K562 (cell line): ENCODE measurements at regions not wholly inside any gene's neighbourhood (a gene's known extent, or its start where the extent isn't known, plus 50 kb on each side); places are given as distances from the start of the nearest gene placed in this dataset.
"Not testable (repeated sequence)": the region's sequence is repeated elsewhere in the genome, so short reads cannot be mapped to it uniquely, and the experiment has no call there.

Experiments
- ATAC-seq: fragments of 200-7000 bp; cut with Tn5 transposase; 3 replicates; pipeline ENCODE4 v1.9.1; 2020; ENCODE audit warnings: moderate library complexity
- BruUV-seq: library from RNA; stranded (reverse); fragments of 400-500 nt; replicated peaks from 2 replicates; lab custom pipeline; 2021; lab: Mats Ljungman, UMichigan
- CTCF ChIA-PET: fragments of 300-600 bp; formaldehyde crosslinking; extraction: SDS; loops from one replicate; lab custom pipeline; 2021; ENCODE audit warnings: low intra/inter-chr PET ratio; lab: Yijun Ruan, JAX
- POLR2A ChIA-PET: fragments of 300-600, 350-650 bp; sonication (Branson Sonifier 250); formaldehyde crosslinking; extraction: SDS; loops from one replicate; lab custom pipeline; 2021; ENCODE audit warnings: antibody characterized with exemption, inconsistent platforms; lab: Yijun Ruan, JAX
- DNase-seq, 4 experiments: peaks; one replicate each; pipeline versions ENCODE4 v3.0.0 to v3.0.0-alpha.2; 2011 to 2018; ENCODE audit warnings: low spot score in 3 of 4, mixed read lengths in 3 of 4; ENCODE audit errors: extremely low read depth in 1 of 4
- FAIRE-seq: peaks from 2 replicates; lab custom pipeline; 2011; peaks lifted over from hg19 to GRCh38; lab: Jason Lieb, UNC
- H2AFZ ChIP-seq: 2 replicates; pipeline ENCODE4 v1.6.0; 2011; ENCODE audit warnings: low read depth, low read length, control low read depth, inconsistent platforms
- H3K27ac ChIP-seq: fragments of 200-600 bp; 3 replicates; pipeline ENCODE4 v1.8.0; 2011; ENCODE audit warnings: low read depth, mild to moderate bottlenecking, control low read depth, inconsistent platforms, low read length, moderate library complexity, mixed read lengths; ENCODE audit errors: extremely low read depth
- H3K27me3 ChIP-seq, 2 experiments: fragments of 300-600 bp in 1 of 2; 2 replicates in 1 of 2; 3 replicates in 1 of 2; pipeline versions ENCODE4 v1.6.0 to v1.8.0; 2011; ENCODE audit warnings: inconsistent platforms in 2 of 2, low read length in 2 of 2, mild to moderate bottlenecking in 1 of 2, mixed read lengths in 1 of 2, moderate library complexity in 1 of 2; ENCODE audit not compliant: control insufficient read depth in 2 of 2, insufficient read depth in 2 of 2
- H3K36me3 ChIP-seq: fragments of 300-600 bp; 3 replicates; pipeline ENCODE4 v1.8.0; 2011; ENCODE audit warnings: mild to moderate bottlenecking, low read length, inconsistent platforms; ENCODE audit not compliant: control insufficient read depth, insufficient read depth
- H3K4me1 ChIP-seq, 2 experiments: fragments of 200-600 bp in 1 of 2; replicated peaks in 1 of 2; 2 replicates in 1 of 2; 3 replicates in 1 of 2; pipeline versions ENCODE4 v1.5.1 to v1.8.0; 2011; ENCODE audit warnings: inconsistent platforms in 2 of 2, low read length in 2 of 2, mild to moderate bottlenecking in 1 of 2, mixed read lengths in 1 of 2, moderate library complexity in 1 of 2; ENCODE audit not compliant: control insufficient read depth in 2 of 2, insufficient read depth in 2 of 2
- H3K4me2 ChIP-seq: 2 replicates; pipeline ENCODE4 v1.6.1; 2011; ENCODE audit warnings: low read length, control low read depth, inconsistent platforms, mixed read lengths; ENCODE audit not compliant: insufficient read depth
- H3K4me3 ChIP-seq: fragments of 200-600 bp; sonication (generic), shearing (Covaris generic); 2 replicates; pipeline ENCODE4 v1.5.1; 2016; ENCODE audit warnings: control low read depth, inconsistent platforms
- H3K79me2 ChIP-seq: fragments of 200-600 bp; 3 replicates; pipeline ENCODE4 v1.8.0; 2011; ENCODE audit warnings: low read length, inconsistent platforms; ENCODE audit not compliant: control insufficient read depth, insufficient read depth
- H3K9ac ChIP-seq, 2 experiments: 2 replicates each; pipeline versions ENCODE4 v1.6.0 to v1.6.1; 2011; ENCODE audit warnings: low read depth in 2 of 2, low read length in 2 of 2, control low read depth in 1 of 2, inconsistent platforms in 1 of 2, mild to moderate bottlenecking in 1 of 2, mixed read lengths in 1 of 2; ENCODE audit not compliant: insufficient read depth in 1 of 2
- H3K9me1 ChIP-seq: one replicate; pipeline ENCODE4 v1.6.0; 2011; ENCODE audit warnings: inconsistent platforms, mild to moderate bottlenecking, low read length, moderate library complexity; ENCODE audit not compliant: control insufficient read depth, insufficient read depth
- H3K9me3 ChIP-seq: replicated peaks from 2 replicates; pipeline ENCODE4 v1.5.1; 2011; ENCODE audit warnings: low read depth, low read length, inconsistent platforms; ENCODE audit not compliant: control insufficient read depth, insufficient read depth
- H4K20me1 ChIP-seq: replicated peaks from 2 replicates; pipeline ENCODE4 v1.6.1; 2011; ENCODE audit warnings: low read length, inconsistent platforms, mixed read lengths; ENCODE audit not compliant: control insufficient read depth, insufficient read depth
- CREB1 ChIP-seq, 2 experiments: sonication (generic) in 1 of 2; formaldehyde crosslinking in 1 of 2; IDR thresholded peaks; 2 replicates each; pipeline versions ENCODE4 v1.6.1 to v1.8.0; 2012 to 2022; ENCODE audit warnings: inconsistent platforms in 1 of 2, mild to moderate bottlenecking in 1 of 2, missing genetic modification reagents in 1 of 2, moderate library complexity in 1 of 2
- EGR1 ChIP-seq: fragments of 450-650 bp; conservative IDR thresholded peaks from 2 replicates; pipeline ENCODE4 v1.6.1; 2017; ENCODE audit warnings: mild to moderate bottlenecking
- KAT2B ChIP-seq: IDR thresholded peaks from one replicate; pipeline ENCODE4 v1.6.1; 2012; ENCODE audit warnings: low read depth, mild to moderate bottlenecking, control low read depth, inconsistent platforms, low read length, moderate library complexity
- MCM5 ChIP-seq: fragments of 450-650 bp; IDR thresholded peaks from 2 replicates; pipeline ENCODE4 v1.6.1; 2016; ENCODE audit warnings: low read depth
- NR0B1 ChIP-seq: fragments of 450-650 bp; IDR thresholded peaks from one replicate; pipeline ENCODE4 v1.6.1; 2018; ENCODE audit warnings: mild to moderate bottlenecking, moderate library complexity; ENCODE audit not compliant: partially characterized antibody
- NR3C1 ChIP-seq: sonication (generic); formaldehyde crosslinking; IDR thresholded peaks from 2 replicates; pipeline ENCODE4 v1.8.1; 2022; ENCODE audit warnings: missing genetic modification reagents
- PRMT5 ChIP-seq: sonication (generic); formaldehyde crosslinking; IDR thresholded peaks from 2 replicates; pipeline ENCODE4 v1.5.0; 2020; ENCODE audit warnings: missing genetic modification reagents
- STAG1 ChIP-seq: sonication (generic); formaldehyde crosslinking; IDR thresholded peaks from 2 replicates; pipeline ENCODE4 v1.5.0; 2020; ENCODE audit warnings: missing genetic modification reagents, borderline replicate concordance
- YY1 ChIP-seq, 3 experiments: IDR thresholded peaks; 2 replicates each; pipeline ENCODE4 v1.6.1; 2011; ENCODE audit warnings: low read length in 2 of 3, mild to moderate bottlenecking in 2 of 3, moderate library complexity in 2 of 3, borderline replicate concordance in 1 of 3, control low read depth in 1 of 3, low read depth in 1 of 3; ENCODE audit not compliant: insufficient read depth in 3 of 3, insufficient replicate concordance in 2 of 3, control insufficient read depth in 1 of 3, insufficient read length in 1 of 3; ENCODE audit errors: extremely low read depth in 1 of 3
- ZNF318 ChIP-seq, 2 experiments: fragments of 450-650 bp; IDR thresholded peaks; 2 replicates each; pipeline ENCODE4 v1.6.1; 2016; ENCODE audit warnings: mild to moderate bottlenecking in 2 of 2, borderline replicate concordance in 1 of 2, low read depth in 1 of 2, moderate library complexity in 1 of 2
- WGBS: fragments of 100-300 bp; shearing (Covaris generic); methylation state at CpG from one replicate; pipeline ENCODE4 v1.1.6; 2016; ENCODE audit warnings: low coverage, mixed read lengths; ENCODE audit not compliant: insufficient coverage; ENCODE audit errors: missing lambda C conversion rate; 5-methylcytosine and 5-hydroxymethylcytosine counted together
- in situ Hi-C: fragments of 300-500 bp; cut with MboI; formaldehyde crosslinking; loops from 4 replicates; pipeline ENCODE4 v1.15.0; 2018; ENCODE audit warnings: inconsistent platforms, mixed read lengths
- intact Hi-C: fragments of 100-400 bp; cut with micrococcal nuclease; formaldehyde crosslinking; loops from 2 replicates; pipeline ENCODE4 v1.14.2; 2022

GRCh38 chr12:73226593-73226992 lies 954.4 kb downstream of the TRHDE start (continued):
- TF ChIP-seq ZNF318 (IDR thresholded peaks at IDR 0.05; ENCODE audit: borderline replicate concordance in 1 of 2, low read depth in 1 of 2) (no peak), STAG1 (CRISPR knock-in tag) (no peak), MCM5 (no peak), NR0B1 (no peak), PRMT5 (CRISPR knock-in tag) (no peak), NR3C1 (CRISPR knock-in tag) (no peak), CREB1 (IDR thresholded peaks at IDR 0.05) (no peak), CREB1 (CRISPR knock-in tag; IDR thresholded peaks at IDR 0.05) (no peak), KAT2B (no peak), YY1 (IDR thresholded peaks at IDR 0.05; ENCODE audit: borderline replicate concordance in 1 of 3, control insufficient read depth in 1 of 3, extremely low read depth in 1 of 3, insufficient read depth in 3 of 3, insufficient read length in 1 of 3, insufficient replicate concordance in 2 of 3, low read depth in 1 of 3, low read length in 2 of 3) (no peak), EGR1 (no peak)

- ATAC-seq, DNase-seq, H3K4me2 ChIP-seq, H3K9ac ChIP-seq, H3K9me3 ChIP-seq, H4K20me1 ChIP-seq, CTCF ChIA-PET, in situ Hi-C loops, FAIRE-seq, H2AFZ ChIP-seq, intact Hi-C loops, H3K4me3 ChIP-seq, BruUV-seq, H3K27ac ChIP-seq, POLR2A ChIA-PET, H3K4me1 ChIP-seq, H3K27me3 ChIP-seq, H3K9me1 ChIP-seq, H3K36me3 ChIP-seq, H3K79me2 ChIP-seq: not testable (repeated sequence)
- 0% methylated on average over 1 of the region's 1 CpG for WGBS
Observed at GRCh38 chr12:73228828-73229227, 956.7 kb downstream of the TRHDE start.
